ENCODE measurements at regions not wholly inside any gene's neighbourhood (a gene's known extent, or its start where the extent isn't known, plus 50 kb on each side); places are given as distances from the start of the nearest gene placed in this dataset.

DNA sequence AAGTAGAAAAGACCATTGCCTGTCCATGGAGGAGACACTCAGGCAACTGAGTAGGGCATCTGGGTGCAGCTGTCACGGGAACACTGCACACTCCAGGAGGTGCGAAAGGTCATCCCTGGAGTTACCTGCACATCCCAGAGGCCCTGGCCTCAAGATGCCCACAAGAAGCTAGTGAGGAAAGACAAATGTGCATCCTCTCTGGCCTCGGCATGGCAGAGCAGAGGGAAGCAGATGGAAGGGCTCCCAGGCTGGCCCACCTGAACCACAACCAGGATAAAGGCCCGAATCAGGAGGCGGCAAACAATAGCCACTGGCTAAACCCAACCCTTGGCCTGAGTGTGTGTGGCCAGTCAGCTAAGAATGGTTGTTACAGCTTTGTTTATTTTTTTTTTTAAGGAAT lies 231.7 kb downstream of the SYK start:
- H3K27ac ChIP-seq, result no peak overlapping the region
- TF ChIP-seq, protein P1, sequence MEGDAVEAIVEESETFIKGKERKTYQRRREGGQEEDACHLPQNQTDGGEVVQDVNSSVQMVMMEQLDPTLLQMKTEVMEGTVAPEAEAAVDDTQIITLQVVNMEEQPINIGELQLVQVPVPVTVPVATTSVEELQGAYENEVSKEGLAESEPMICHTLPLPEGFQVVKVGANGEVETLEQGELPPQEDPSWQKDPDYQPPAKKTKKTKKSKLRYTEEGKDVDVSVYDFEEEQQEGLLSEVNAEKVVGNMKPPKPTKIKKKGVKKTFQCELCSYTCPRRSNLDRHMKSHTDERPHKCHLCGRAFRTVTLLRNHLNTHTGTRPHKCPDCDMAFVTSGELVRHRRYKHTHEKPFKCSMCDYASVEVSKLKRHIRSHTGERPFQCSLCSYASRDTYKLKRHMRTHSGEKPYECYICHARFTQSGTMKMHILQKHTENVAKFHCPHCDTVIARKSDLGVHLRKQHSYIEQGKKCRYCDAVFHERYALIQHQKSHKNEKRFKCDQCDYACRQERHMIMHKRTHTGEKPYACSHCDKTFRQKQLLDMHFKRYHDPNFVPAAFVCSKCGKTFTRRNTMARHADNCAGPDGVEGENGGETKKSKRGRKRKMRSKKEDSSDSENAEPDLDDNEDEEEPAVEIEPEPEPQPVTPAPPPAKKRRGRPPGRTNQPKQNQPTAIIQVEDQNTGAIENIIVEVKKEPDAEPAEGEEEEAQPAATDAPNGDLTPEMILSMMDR (conservative IDR thresholded peaks at IDR 0.05), result no peak
- no peak for TF ChIP-seq ZFX (IDR thresholded peaks at IDR 0.05)

DNA sequence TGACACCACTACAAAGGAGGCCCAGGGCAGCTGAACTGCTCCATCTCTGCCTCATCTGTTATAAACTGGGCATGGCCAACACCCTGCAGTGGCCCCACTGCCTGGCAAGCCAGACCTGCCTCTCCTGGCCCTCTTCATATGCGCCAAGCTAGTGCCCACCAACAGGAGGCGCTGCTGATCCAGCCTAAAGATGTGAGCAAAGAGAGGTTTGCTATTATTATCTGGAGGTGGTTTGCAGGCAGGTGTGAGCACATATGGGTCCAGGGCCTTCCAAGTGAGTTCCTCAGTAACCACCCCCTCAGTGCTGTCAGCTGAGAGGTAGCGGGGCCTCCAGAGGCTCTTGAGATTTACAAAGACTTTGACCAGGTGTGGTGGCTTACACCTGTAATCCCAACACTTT lies 232.2 kb downstream of the SYK start:
- no peak overlapping the region for H3K27ac ChIP-seq
- no peak for TF ChIP-seq ZFX (IDR thresholded peaks at IDR 0.05)
- TF ChIP-seq, protein P1 (conservative IDR thresholded peaks at IDR 0.05), result peak; percentile 75

DNA sequence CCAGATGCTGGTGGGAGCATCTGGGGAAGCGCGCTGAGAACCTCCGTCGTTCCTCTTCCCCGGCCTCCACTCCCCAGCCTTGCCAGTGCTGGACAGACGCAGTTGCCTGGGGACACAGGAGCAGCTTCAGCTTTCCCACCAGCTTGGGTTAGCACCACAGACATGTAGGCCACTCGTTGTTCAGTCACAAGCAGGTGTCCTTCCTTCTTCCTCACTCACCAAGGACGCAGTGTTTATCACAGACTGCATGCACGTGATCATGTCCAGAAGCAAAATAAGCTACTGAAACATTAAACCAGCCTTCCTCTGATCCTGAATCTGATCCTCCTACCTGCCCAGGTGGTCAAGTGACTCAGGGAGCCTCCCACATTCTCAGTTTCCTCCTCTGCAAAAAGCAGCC lies 232.9 kb downstream of the SYK start:
- no peak for TF ChIP-seq ZFX (IDR thresholded peaks at IDR 0.05)
- TF ChIP-seq, protein P1 (conservative IDR thresholded peaks at IDR 0.05), result no peak
- H3K27ac ChIP-seq, result no peak overlapping the region

DNA sequence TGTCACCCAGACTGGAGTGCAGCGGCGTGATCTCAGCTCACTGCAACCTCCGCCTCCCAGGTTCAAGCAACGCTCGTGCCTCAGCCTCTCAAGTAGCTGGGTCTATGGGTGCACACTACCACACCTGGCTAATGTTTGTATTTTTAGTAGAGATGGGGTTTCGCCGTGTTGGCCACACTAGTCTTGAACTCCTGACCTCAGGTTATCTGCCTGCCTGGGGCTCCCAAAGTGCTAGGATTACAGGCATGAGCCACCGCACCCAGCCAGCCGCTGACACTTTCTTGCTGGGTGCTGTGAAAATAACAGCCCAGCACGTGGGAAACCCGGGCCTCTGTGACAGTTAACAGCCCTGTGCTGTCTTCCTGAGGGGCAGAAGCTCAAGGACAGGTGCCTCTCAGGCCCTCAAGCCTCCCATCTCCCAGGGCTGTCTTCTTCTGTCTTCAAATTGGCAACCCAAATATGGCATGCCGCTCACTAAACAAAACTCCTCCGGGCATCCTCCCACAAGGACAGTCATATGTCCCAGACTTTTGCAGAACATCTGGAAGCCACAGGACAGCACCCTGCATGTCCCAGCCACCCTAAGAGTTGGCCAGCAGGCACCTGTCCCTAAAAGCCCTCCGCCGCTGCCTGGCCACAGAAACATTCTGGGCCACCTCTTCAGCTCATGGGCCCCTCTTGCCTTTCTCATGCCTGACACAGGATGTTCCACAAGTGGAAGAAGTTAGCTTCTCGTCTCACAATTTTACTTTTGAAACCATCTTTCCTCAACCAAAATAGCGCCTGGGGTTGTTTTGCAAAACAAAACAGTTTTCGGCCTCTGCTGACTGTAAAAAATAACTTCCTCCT lies 233.6 kb downstream of the SYK start:
- H3K27ac ChIP-seq, result no peak overlapping the region

DNA sequence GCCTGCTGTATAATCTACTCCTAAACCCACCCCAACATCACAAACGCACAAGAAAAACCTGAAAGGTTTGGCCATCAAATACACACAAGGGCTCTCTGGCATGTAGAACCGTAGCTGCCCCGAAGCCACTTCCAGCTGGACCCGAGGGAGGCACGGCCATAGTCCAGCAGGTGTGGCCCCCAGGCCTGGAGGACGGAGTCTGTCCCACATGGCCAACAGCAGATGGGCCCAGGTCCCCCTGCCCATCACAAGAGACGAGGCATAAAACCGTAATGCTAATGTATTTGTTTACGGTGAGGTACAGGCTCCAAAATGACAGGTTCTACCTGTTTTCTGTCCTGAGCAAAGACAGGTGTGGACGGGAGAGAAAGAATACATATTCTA lies 234.2 kb downstream of the SYK start:
- no peak overlapping the region for H3K27ac ChIP-seq

More for the DNA sequence above, 233.6 kb downstream of the SYK start:
- no peak for TF ChIP-seq ZFX (IDR thresholded peaks at IDR 0.05)
- TF ChIP-seq, protein P1 (conservative IDR thresholded peaks at IDR 0.05), result no peak

DNA sequence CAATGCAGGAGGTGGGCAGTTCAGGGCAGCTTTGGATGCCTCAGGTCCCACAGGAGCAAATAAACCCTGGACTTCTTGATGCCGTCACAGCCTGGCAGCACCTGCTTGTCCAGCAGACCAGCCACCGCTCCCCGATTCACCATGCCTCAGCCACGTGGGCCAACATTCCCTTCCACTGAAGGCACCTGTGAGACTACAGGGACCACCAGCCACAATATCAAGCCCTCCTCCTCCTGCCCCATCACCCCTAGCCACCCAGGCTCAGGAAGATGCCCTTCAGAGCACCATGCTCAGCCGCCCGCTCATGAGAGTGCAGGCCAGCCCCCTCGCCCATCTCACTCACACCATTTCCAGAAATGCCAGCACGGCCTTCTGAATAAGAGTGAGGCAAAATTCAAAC lies 234.7 kb downstream of the SYK start:
- no peak overlapping the region; the same call in 1 of the 2 replicates for H3K27ac ChIP-seq
- TF ChIP-seq, protein P1 (conservative IDR thresholded peaks at IDR 0.05), result no peak
- TF ChIP-seq ZFX (IDR thresholded peaks at IDR 0.05), result no peak

More for the DNA sequence above, 234.2 kb downstream of the SYK start:
- no peak for TF ChIP-seq ZFX (IDR thresholded peaks at IDR 0.05)
- TF ChIP-seq, protein P1 (conservative IDR thresholded peaks at IDR 0.05), result no peak

DNA sequence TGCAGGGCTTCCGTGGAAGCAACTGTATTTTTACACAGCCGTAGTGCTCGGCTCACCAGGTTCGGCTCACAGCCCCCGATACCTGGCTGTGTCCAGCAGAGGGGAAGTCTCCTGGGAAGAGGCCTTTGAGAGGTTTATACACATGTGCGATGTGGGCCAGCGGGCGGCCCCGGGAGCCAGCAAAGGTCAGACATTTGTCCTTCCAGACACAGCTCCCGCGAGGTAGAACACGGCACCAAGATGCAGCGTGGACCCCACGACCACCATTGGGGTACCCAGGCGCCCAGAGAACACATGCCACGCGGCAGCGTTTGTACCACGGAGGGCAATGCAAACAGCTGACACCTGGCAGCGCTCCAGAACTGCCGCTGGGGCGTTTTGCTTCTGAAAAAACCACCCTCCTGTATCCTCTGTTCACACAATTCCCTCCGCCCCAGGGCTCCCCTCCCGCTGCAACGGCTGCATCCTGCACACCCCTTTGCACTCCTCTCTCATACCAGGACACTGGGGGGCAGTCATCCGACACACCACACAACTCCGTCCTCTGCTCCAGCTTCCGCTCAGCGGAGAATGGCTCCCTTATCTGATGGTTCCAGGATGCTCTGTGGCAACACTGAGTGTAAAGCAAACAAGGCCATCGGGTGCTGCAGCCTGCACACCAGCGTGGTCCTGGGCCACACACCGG lies 235.3 kb downstream of the SYK start:
- TF ChIP-seq ZFX (IDR thresholded peaks at IDR 0.05), result no peak
- TF ChIP-seq, protein P1 (conservative IDR thresholded peaks at IDR 0.05), result peak; percentile 74
- peak overlapping the region; percentile 49 for H3K27ac ChIP-seq
